HG03060 (cell line): ENCODE measurements at regions not wholly inside any gene's neighbourhood (a gene's known extent, or its start where the extent isn't known, plus 50 kb on each side); places are given as distances from the start of the nearest gene placed in this dataset.
"Not testable (repeated sequence)": the region's sequence is repeated elsewhere in the genome, so short reads cannot be mapped to it uniquely, and the experiment has no call there.

Experiments
- ATAC-seq: cut with Tn5 transposase; IDR thresholded peaks from one replicate; pipeline ENCODE4 v1.9.1; 2021; ENCODE audit warnings: low read depth, moderate number of reproducible peaks; ENCODE audit not compliant: unreplicated experiment

DNA sequence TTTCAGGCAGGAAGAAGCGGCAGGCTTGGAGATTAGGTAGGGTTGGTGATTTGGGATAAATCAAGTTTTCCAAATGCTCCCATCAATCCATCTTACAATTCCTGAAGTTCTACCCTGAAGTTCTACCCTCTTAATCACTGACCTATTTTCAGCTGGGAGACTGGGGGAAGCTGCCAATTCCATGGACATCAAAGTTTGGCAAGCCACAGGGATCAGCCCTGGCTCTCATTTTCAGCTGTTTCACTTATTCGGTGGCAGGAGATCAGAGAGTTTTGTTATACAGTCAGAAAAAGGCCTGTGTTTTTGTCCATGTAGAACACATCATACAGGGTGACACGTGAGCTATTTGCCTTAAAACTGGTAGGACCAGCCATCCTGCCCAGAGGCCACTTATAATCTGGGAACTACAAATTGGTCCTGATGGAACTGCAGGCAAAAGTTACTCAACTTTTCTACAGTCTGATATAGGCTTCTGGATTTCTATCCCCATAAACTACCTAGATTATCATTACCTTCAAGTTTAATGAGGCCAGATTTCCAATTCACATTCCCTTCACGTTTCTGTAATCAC lies 112.9 kb upstream of the ZNF746 start:
- no peak for ATAC-seq

GRCh38 chr7:149608168-149608567 lies 110.6 kb upstream of the ZNF746 start:
- ATAC-seq: no peak

DNA sequence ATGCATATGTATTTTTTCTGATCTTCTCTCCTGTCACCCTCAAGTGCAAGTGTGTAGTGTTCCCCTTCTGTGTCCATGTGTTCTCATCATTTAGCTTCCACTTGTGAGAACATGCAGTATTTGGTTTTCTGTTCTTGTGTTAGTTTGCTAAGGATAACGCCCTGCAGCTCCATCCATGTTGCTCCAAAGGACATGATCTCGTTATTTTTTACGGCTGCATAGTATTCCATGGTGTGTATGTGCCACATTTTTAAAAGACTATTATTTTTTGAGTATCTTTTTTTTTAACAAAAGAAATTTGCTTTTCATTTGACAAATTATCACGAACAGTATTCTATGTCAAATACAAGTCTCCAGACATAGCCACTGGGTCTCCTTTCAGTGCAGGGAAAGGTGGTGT lies 110.1 kb upstream of the ZNF746 start:
- ATAC-seq: no peak

DNA sequence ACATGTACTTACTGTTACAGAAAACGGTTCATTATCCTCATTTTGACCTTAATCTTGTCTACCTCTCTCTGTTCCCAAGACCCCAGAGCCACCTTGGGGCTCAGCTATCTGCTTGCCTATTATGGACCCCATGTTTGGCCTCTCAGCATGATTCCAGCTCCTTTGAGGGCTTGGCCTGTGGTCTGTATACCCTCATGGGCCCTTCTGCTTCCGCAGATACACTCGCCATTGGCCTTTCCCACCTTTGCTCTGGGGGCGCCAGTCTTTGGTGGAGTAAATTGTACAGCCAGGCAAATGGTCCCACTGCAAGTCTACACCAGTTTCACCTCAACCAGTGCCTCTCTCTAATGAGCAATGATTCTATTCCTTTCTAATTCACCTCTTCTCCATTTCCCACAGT lies 109.2 kb upstream of the ZNF746 start:
- ATAC-seq: no peak

DNA sequence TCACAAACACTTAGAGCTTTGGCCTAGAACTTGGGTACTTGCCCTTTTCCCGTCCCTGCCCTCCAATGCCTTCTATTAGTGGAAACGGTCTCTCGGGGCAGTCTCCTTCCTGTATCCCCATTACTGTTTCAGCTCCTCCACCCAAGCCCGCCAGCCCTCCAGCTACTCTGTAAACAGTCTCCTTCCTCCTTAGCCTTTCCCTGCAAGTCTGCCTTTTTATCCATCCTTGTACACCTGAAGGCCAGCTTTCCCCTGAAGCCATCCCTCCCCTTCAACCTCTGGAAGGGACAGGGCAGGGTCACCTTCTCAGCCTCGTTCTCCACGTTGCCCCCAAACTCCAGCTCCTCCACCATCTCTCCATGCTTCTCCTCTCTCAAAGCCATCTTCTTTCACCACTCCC lies 108.1 kb upstream of the ZNF746 start:
- ATAC-seq: no peak

GRCh38 chr7:149604521-149604920 lies 106.9 kb upstream of the ZNF746 start:
- ATAC-seq: no peak

DNA sequence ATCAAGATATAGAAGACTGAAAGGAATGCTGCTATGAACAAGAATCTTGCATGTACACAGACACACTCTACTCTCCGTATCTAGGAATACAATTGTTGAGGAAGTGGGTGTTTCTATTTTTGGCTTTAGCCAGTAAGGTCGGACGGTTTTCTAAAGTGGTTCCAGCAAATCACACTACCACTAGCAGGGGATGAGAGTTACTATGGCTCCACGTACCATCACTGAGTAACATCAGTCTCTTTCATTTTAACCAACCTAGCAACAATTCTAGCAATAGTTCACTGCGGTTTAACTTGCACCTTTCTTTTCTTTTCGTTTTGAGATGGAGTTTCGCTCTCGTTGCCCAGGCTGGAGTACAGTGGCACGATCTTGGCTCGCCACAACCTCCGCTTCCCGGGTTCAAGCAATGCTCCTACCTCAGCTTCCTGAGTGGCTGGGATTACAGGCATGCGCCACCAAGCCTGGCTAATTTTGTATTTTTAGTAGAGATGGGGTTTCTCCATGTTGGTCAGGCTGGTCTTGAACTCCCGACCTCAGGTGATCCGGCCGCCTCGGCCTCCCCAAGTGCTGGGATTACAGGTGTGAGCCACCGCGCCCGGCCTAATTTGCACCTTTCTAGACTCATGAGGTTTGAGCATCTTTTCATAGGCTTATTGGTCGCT lies 103.2 kb upstream of the ZNF746 start:
- peak; percentile 96 for ATAC-seq

GRCh38 chr7:149599636-149600206 lies 102.1 kb upstream of the ZNF746 start:
- no peak for ATAC-seq

DNA sequence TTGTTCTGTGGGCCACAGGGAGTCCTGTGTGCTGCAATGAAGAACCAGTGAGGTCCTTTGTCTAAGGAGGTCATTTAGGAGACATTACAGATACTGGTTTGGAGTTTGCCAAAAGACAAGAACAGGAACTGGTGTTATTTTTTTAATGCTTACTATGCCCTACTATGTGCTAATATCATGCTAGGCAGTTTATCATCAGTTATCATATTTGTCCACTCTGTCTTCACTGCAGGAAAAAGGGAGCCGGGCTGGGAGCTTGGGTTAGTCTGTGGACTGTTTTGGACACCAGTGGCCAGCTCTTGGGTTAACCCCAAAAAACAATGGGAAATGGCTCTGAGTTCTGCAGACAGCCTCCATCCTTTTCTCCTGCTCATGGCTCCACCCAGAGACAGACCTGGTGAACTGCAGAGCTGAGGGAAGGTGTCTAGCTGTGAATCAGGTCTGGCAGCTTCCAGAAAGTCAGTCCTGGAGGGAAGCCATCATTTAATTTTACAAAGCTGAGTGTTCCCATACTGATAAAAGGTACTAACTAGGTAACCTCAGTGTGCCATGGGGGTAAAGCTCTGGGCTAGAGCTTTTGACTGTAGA lies 101.2 kb upstream of the ZNF746 start:
- ATAC-seq: no peak

DNA sequence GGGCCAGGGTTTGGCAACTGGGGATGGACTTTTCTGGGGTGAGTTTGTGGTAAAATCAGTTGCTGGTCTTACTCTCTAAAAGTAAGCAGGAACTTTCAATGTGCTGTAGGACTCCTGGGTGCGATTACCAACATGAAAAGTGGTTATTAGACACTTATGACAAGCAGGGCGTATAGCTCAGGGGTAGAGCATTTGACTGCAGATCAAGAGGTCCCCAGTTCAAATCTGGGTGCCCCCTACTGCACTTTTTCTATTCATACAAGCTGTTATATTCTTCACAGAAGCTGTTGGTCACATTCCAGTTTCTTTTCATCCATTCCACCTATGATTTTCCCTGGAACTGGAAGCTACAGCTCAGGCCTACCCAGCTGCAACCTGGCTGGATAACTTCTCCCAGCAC lies 100.2 kb upstream of the ZNF746 start:
- ATAC-seq: not testable (repeated sequence)

DNA sequence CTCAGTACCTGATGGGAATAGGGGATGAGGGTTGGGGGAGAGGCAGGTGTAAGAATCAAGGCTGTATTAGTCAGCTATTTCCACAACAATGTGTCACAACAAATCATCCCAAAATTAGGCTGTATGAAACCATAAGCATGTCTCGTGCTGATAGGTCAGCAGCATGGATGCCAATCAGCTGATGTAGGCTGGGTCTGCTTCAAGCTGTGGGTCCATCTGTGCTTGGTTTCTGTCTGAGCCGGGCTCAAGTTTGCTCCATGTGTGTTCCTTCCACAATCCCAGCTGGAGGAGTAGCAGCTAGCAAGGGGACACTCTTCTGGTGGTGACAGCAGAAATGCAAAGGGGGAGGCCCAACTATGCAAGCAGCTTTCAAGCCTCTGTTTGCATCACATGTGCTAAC lies 97.9 kb upstream of the ZNF746 start:
- no peak for ATAC-seq

DNA sequence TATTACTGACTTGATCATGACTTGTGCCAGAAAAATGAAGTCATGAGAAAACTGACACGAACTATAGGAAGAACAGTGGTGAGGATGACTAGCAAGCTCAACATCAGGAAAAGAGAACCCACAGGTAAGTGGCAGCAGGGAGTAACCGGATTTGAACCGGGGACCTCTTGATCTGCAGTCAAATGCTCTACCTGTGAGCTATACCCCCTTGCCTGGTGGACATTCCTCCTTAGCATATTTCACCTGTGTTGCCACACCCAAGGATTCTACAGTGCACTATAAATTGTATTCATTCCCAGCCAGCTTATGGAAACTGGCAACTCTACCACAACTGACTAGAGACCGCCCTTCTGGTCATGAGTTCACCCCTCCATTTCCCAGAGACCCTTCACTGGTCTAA lies 97.5 kb upstream of the ZNF746 start:
- no peak for ATAC-seq

DNA sequence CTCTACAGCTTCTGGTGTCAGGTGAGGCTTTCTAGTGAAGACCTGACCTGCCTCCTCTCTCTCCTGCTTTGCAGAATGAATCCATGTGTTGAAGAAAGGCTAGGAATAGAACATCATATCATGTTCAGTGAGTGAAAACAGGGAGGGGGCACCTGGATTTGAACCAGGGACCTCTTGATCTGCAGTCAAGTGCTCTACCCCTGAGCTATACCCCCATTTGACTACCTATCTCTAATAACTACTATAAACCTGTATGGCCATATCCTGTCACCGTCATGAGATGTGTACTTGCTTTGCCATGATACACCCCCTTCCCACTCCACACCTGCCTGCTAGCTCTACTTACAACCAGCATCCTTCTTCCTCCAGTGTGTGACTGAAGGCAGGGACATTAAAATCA lies 91.3 kb upstream of the ZNF746 start:
- no peak for ATAC-seq

- ATAC-seq: no peak
Observed at GRCh38 chr7:149586646-149587645, 89.3 kb upstream of the ZNF746 start.

- no peak for ATAC-seq
Observed at GRCh38 chr7:149584530-149584929, 86.9 kb upstream of the ZNF746 start.

GRCh38 chr7:149584009-149584408 lies 86.4 kb upstream of the ZNF746 start:
- ATAC-seq: no peak

- ATAC-seq: no peak
Observed at GRCh38 chr7:149580328-149580727, 82.7 kb upstream of the ZNF746 start.

DNA sequence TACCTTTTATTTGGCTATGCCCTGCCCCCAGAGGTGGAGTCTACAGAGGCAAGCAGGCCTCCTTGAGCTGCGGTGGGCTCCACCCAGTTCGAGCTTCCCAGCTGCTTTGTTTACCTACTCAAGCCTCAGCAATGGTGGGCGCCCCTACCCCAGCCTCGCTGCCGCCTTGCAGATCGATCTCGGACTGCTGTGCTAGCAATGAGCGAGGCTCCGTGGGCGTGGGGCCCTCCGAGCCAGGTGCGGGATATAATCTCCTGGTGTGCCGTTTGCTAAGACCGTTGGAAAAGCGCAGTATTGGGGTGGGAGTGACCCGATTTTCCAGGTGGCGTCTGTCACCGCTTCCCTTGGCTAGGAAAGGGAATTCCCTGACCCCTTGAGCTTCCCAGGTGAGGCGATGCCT lies 81.8 kb upstream of the ZNF746 start:
- not testable (repeated sequence) for ATAC-seq

DNA sequence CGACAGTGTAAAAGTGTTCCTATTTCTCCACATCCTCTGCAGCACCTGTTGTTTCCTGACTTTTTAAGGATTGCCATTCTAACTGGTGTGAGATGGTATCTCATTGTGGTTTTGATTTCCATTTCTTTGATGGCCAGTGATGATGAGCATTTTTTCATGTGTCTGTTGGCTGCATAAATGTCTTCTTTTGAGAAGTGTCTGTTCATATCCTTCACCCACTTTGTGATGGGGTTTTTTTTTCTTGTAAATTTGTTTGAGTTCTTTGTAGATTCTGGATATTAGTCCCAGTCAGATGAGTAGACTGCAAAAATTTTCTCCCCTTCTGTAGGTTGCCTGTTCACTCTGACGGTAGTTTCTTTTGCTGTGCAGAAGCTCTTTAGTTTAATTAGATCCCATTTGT lies 76.8 kb upstream of the ZNF746 start:
- ATAC-seq: not testable (repeated sequence)

DNA sequence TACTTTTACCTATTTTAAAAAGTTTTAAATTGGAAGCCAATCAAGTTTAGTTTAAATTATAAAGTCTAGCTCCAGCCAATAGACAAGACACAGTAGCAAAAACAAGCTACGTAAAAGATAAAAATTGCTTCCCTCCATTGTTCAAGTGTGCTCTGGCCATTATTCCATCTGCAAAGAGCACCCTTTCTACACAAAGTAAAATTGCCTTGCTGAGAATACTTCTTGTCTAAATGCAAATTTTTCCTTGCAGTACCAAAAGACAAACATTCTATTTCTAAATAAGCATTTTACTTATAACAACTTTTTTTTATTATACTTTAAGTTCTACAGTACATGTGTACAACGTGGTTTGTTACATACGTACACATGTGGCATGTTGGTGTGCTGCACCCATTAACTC lies 75.9 kb upstream of the ZNF746 start:
- ATAC-seq: no peak

DNA sequence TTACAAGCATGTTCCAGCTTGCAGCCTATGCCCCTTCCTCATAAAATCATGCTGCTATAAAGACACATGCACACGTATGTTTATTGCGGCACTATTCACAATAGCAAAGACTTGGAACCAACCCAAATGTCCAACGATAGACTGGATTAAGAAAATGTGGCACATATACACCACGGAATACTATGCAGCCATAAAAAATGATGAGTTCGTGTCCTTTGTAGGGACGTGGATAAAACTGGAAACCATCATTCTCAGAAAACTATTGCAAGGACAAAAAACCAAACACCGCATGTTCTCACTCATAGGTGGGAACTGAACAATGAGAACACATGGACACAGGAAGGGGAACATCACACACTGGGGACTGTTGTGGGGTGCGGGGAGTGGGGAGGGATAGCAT lies 75.3 kb upstream of the ZNF746 start:
- not testable (repeated sequence) for ATAC-seq
